AG20443 (cell line): ENCODE measurements at regions not wholly inside any gene's neighbourhood (a gene's known extent, or its start where the extent isn't known, plus 50 kb on each side); places are given as distances from the start of the nearest gene placed in this dataset.
"Not testable (repeated sequence)": the region's sequence is repeated elsewhere in the genome, so short reads cannot be mapped to it uniquely, and the experiment has no call there.

Experiments used
- DNase-seq: peaks from one replicate; pipeline ENCODE4 v3.0.0; 2012; ENCODE audit warnings: low spot score, mixed read lengths

- no peak for DNase-seq
Measured at GRCh38 chr7:126005064-126005463, 1075.4 kb upstream of the POT1 start.

GRCh38 chr7:126001349-126001748 lies 1071.7 kb upstream of the POT1 start:
- DNase-seq: no peak

GRCh38 chr7:125984795-125985194 lies 1055.2 kb upstream of the POT1 start:
- DNase-seq: no peak

- DNase-seq: no peak
Measured at GRCh38 chr7:125971656-125972055, 1042.0 kb upstream of the POT1 start.

- no peak for DNase-seq
Measured at GRCh38 chr7:125966278-125967048, 1036.8 kb upstream of the POT1 start.

- DNase-seq: no peak
Measured at GRCh38 chr7:125934955-125935354, 1005.3 kb upstream of the POT1 start.

GRCh38 chr7:125934539-125934938 lies 1004.9 kb upstream of the POT1 start:
- no peak for DNase-seq

GRCh38 chr7:125930848-125931247 lies 1001.2 kb upstream of the POT1 start:
- no peak for DNase-seq

GRCh38 chr7:125927556-125927955 lies 997.9 kb upstream of the POT1 start:
- DNase-seq: no peak

- DNase-seq: no peak
Measured at GRCh38 chr7:125926621-125927020, 997.0 kb upstream of the POT1 start.

GRCh38 chr7:125924037-125924436 lies 994.4 kb upstream of the POT1 start:
- no peak for DNase-seq

- DNase-seq: not testable (repeated sequence)
Measured at GRCh38 chr7:125915381-125915948, 985.8 kb upstream of the POT1 start.

- no peak for DNase-seq
Measured at GRCh38 chr7:125908711-125909110, 979.1 kb upstream of the POT1 start.

GRCh38 chr7:125899577-125899976 lies 970.0 kb upstream of the POT1 start:
- DNase-seq: no peak

GRCh38 chr7:125892434-125892833 lies 962.8 kb upstream of the POT1 start:
- no peak for DNase-seq

GRCh38 chr7:125878988-125879387 lies 949.4 kb upstream of the POT1 start:
- no peak for DNase-seq

GRCh38 chr7:125878235-125878956 lies 948.8 kb upstream of the POT1 start:
- DNase-seq: no peak

- DNase-seq: no peak
Measured at GRCh38 chr7:125877246-125877645, 947.6 kb upstream of the POT1 start.

GRCh38 chr7:125876431-125876830 lies 946.8 kb upstream of the POT1 start:
- DNase-seq: no peak

GRCh38 chr7:125871431-125871830 lies 941.8 kb upstream of the POT1 start:
- no peak for DNase-seq

- no peak for DNase-seq
Measured at GRCh38 chr7:125857606-125858005, 928.0 kb upstream of the POT1 start.

GRCh38 chr7:125848157-125848556 lies 918.5 kb upstream of the POT1 start:
- DNase-seq: no peak

- no peak for DNase-seq
Measured at GRCh38 chr7:125847692-125848091, 918.1 kb upstream of the POT1 start.
